K562 (cell line): ENCODE measurements at regions not wholly inside any gene's neighbourhood (a gene's known extent, or its start where the extent isn't known, plus 50 kb on each side); places are given as distances from the start of the nearest gene placed in this dataset.

Experiments
- ATAC-seq: fragments of 200-7000 bp; cut with Tn5 transposase; 3 replicates; pipeline ENCODE4 v1.9.1; 2020; ENCODE audit warnings: moderate library complexity
- BruUV-seq: library from RNA; stranded (reverse); fragments of 400-500 nt; replicated peaks from 2 replicates; lab custom pipeline; 2021; lab: Mats Ljungman, UMichigan
- CTCF ChIA-PET: fragments of 300-600 bp; formaldehyde crosslinking; extraction: SDS; loops from one replicate; lab custom pipeline; 2021; ENCODE audit warnings: low intra/inter-chr PET ratio; lab: Yijun Ruan, JAX
- POLR2A ChIA-PET: fragments of 300-600, 350-650 bp; sonication (Branson Sonifier 250); formaldehyde crosslinking; extraction: SDS; loops from one replicate; lab custom pipeline; 2021; ENCODE audit warnings: antibody characterized with exemption, inconsistent platforms; lab: Yijun Ruan, JAX
- DNase-seq, 4 experiments: peaks; one replicate each; pipeline versions ENCODE4 v3.0.0 to v3.0.0-alpha.2; 2011 to 2018; ENCODE audit warnings: low spot score in 3 of 4, mixed read lengths in 3 of 4; ENCODE audit errors: extremely low read depth in 1 of 4
- FAIRE-seq: peaks from 2 replicates; lab custom pipeline; 2011; peaks lifted over from hg19 to GRCh38; lab: Jason Lieb, UNC
- H2AFZ ChIP-seq: 2 replicates; pipeline ENCODE4 v1.6.0; 2011; ENCODE audit warnings: low read depth, low read length, control low read depth, inconsistent platforms
- H3K27ac ChIP-seq: fragments of 200-600 bp; 3 replicates; pipeline ENCODE4 v1.8.0; 2011; ENCODE audit warnings: low read depth, mild to moderate bottlenecking, control low read depth, inconsistent platforms, low read length, moderate library complexity, mixed read lengths; ENCODE audit errors: extremely low read depth
- H3K27me3 ChIP-seq, 2 experiments: fragments of 300-600 bp in 1 of 2; 2 replicates in 1 of 2; 3 replicates in 1 of 2; pipeline versions ENCODE4 v1.6.0 to v1.8.0; 2011; ENCODE audit warnings: inconsistent platforms in 2 of 2, low read length in 2 of 2, mild to moderate bottlenecking in 1 of 2, mixed read lengths in 1 of 2, moderate library complexity in 1 of 2; ENCODE audit not compliant: control insufficient read depth in 2 of 2, insufficient read depth in 2 of 2
- H3K36me3 ChIP-seq: fragments of 300-600 bp; 3 replicates; pipeline ENCODE4 v1.8.0; 2011; ENCODE audit warnings: mild to moderate bottlenecking, low read length, inconsistent platforms; ENCODE audit not compliant: control insufficient read depth, insufficient read depth
- H3K4me1 ChIP-seq, 2 experiments: fragments of 200-600 bp in 1 of 2; replicated peaks in 1 of 2; 2 replicates in 1 of 2; 3 replicates in 1 of 2; pipeline versions ENCODE4 v1.5.1 to v1.8.0; 2011; ENCODE audit warnings: inconsistent platforms in 2 of 2, low read length in 2 of 2, mild to moderate bottlenecking in 1 of 2, mixed read lengths in 1 of 2, moderate library complexity in 1 of 2; ENCODE audit not compliant: control insufficient read depth in 2 of 2, insufficient read depth in 2 of 2
- H3K4me2 ChIP-seq: 2 replicates; pipeline ENCODE4 v1.6.1; 2011; ENCODE audit warnings: low read length, control low read depth, inconsistent platforms, mixed read lengths; ENCODE audit not compliant: insufficient read depth
- H3K4me3 ChIP-seq: fragments of 200-600 bp; sonication (generic), shearing (Covaris generic); 2 replicates; pipeline ENCODE4 v1.5.1; 2016; ENCODE audit warnings: control low read depth, inconsistent platforms
- H3K79me2 ChIP-seq: fragments of 200-600 bp; 3 replicates; pipeline ENCODE4 v1.8.0; 2011; ENCODE audit warnings: low read length, inconsistent platforms; ENCODE audit not compliant: control insufficient read depth, insufficient read depth
- H3K9ac ChIP-seq, 2 experiments: 2 replicates each; pipeline versions ENCODE4 v1.6.0 to v1.6.1; 2011; ENCODE audit warnings: low read depth in 2 of 2, low read length in 2 of 2, control low read depth in 1 of 2, inconsistent platforms in 1 of 2, mild to moderate bottlenecking in 1 of 2, mixed read lengths in 1 of 2; ENCODE audit not compliant: insufficient read depth in 1 of 2
- H3K9me1 ChIP-seq: one replicate; pipeline ENCODE4 v1.6.0; 2011; ENCODE audit warnings: inconsistent platforms, mild to moderate bottlenecking, low read length, moderate library complexity; ENCODE audit not compliant: control insufficient read depth, insufficient read depth
- H3K9me3 ChIP-seq: replicated peaks from 2 replicates; pipeline ENCODE4 v1.5.1; 2011; ENCODE audit warnings: low read depth, low read length, inconsistent platforms; ENCODE audit not compliant: control insufficient read depth, insufficient read depth
- H4K20me1 ChIP-seq: replicated peaks from 2 replicates; pipeline ENCODE4 v1.6.1; 2011; ENCODE audit warnings: low read length, inconsistent platforms, mixed read lengths; ENCODE audit not compliant: control insufficient read depth, insufficient read depth
- MYC ChIP-seq, 2 experiments: fragments of 250-450 bp in 1 of 2; sonication (Bioruptor Pico) in 1 of 2; IDR thresholded peaks; 2 replicates each; pipeline versions ENCODE4 v1.5.1 to v1.6.1; 2012 to 2021; ENCODE audit warnings: low read depth in 2 of 2, borderline replicate concordance in 1 of 2, improper control_type of control experiment in 1 of 2, low read length in 1 of 2, mild to moderate bottlenecking in 1 of 2, moderate library complexity in 1 of 2
- NCOR1 ChIP-seq: fragments of 450-650 bp; IDR thresholded peaks from 2 replicates; pipeline ENCODE4 v1.6.1; 2016; ENCODE audit warnings: mild to moderate bottlenecking, moderate library complexity
- STAT5B ChIP-seq: fragments of 250-450 bp; sonication (Bioruptor Pico); IDR thresholded peaks from 2 replicates; pipeline ENCODE4 v1.8.0; 2021; ENCODE audit warnings: mild to moderate bottlenecking, inconsistent platforms
- TFAP4 ChIP-seq: sonication (generic); formaldehyde crosslinking; IDR thresholded peaks from 2 replicates; pipeline ENCODE4 v1.8.0; 2022; ENCODE audit warnings: missing genetic modification reagents, mild to moderate bottlenecking, moderate library complexity, borderline replicate concordance
- ZBTB17 ChIP-seq: fragments of 450-650 bp; formaldehyde crosslinking; IDR thresholded peaks from 2 replicates; pipeline ENCODE4 v1.4.0; 2020; ENCODE audit warnings: mild to moderate bottlenecking
- ZNF507 ChIP-seq: conservative IDR thresholded peaks from 2 replicates; pipeline ENCODE4 v1.6.1; 2017; ENCODE audit warnings: missing genetic modification characterization, missing compliant biosample characterization
- whole genome bisulfite sequencing: fragments of 100-300 bp; shearing (Covaris generic); methylation state at CpG from one replicate; pipeline ENCODE4 v1.1.6; 2016; ENCODE audit warnings: low coverage, mixed read lengths; ENCODE audit not compliant: insufficient coverage; ENCODE audit errors: missing lambda C conversion rate; 5-methylcytosine and 5-hydroxymethylcytosine counted together
- in situ Hi-C: fragments of 300-500 bp; cut with MboI; formaldehyde crosslinking; loops from 4 replicates; pipeline ENCODE4 v1.15.0; 2018; ENCODE audit warnings: inconsistent platforms, mixed read lengths
- intact Hi-C: fragments of 100-400 bp; cut with micrococcal nuclease; formaldehyde crosslinking; loops from 2 replicates; pipeline ENCODE4 v1.14.2; 2022
- TF ChIP-seq, protein P1 (sequence below): sonication (generic); formaldehyde crosslinking; IDR thresholded peaks from 2 replicates; pipeline ENCODE4 v1.8.0; 2022; ENCODE audit warnings: mild to moderate bottlenecking, low read depth, missing genetic modification reagents

DNA sequence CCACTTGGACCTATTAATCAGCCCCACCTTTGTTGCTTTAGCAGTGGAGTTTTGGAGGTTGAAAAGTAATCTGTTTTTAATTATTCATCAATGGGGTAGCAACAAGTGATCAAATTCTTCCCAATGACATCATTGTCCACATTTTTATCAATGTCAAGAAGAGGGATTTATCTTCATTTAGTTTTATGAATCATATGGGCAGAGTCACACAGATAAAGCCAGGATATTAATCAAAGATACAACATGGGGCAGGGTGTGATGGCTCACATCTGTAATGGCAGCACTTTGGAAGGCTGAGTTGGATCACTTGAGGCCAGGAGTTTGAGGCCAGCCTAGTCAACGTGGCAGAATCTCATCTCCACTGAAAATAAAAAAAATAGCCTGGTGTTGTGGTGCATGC is 388.4 kb upstream of the POM121L12 start:
- H3K4me1 ChIP-seq, result no peaks in the 10 kb centered on the region
- no peak overlapping the region for H3K4me3 ChIP-seq
- in situ Hi-C loops (no loop called here), intact Hi-C loops (no loop called here)
- no peaks in the 10 kb centered on the region for H3K79me2 ChIP-seq
- H4K20me1 ChIP-seq, result no peaks in the 10 kb centered on the region
- DNase-seq (no peak), FAIRE-seq (no peak), ATAC-seq (no peak)
- CTCF ChIA-PET, result no interaction called here
- no peak overlapping the region for H2AFZ ChIP-seq
- WGBS, result 0% methylated on average over 1 of the region's 1 CpG
- no peaks in the 10 kb centered on the region for H3K36me3 ChIP-seq
- no peaks in the 10 kb centered on the region for H3K9me3 ChIP-seq
- BruUV-seq, result no TSS peak
- POLR2A ChIA-PET, result no interaction called here
- no peak for TF ChIP-seq STAT5B (CRISPR knock-in tag)
- TF ChIP-seq NCOR1, result no peak
- TF ChIP-seq MYC (IDR thresholded peaks at IDR 0.05; ENCODE audit: low read depth, low read length), result no peak
- no peak for TF ChIP-seq MYC (CRISPR knock-in tag; IDR thresholded peaks at IDR 0.05; ENCODE audit: borderline replicate concordance, low read depth)
- no peak for TF ChIP-seq TFAP4 (CRISPR knock-in tag)
- TF ChIP-seq, protein P1, sequence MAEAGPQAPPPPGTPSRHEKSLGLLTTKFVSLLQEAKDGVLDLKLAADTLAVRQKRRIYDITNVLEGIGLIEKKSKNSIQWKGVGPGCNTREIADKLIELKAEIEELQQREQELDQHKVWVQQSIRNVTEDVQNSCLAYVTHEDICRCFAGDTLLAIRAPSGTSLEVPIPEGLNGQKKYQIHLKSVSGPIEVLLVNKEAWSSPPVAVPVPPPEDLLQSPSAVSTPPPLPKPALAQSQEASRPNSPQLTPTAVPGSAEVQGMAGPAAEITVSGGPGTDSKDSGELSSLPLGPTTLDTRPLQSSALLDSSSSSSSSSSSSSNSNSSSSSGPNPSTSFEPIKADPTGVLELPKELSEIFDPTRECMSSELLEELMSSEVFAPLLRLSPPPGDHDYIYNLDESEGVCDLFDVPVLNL, result no peak
- no peak for TF ChIP-seq ZBTB17
- TF ChIP-seq ZNF507 (tag), result no peak
- no peaks in the 10 kb centered on the region for H3K27me3 ChIP-seq
- no peak overlapping the region for H3K27ac ChIP-seq
- H3K4me2 ChIP-seq, result no peak overlapping the region
- no peak overlapping the region for H3K9ac ChIP-seq
- H3K9me1 ChIP-seq, result no peaks in the 10 kb centered on the region
